HepG2 (cell line): ENCODE measurements at regions not wholly inside any gene's neighbourhood (a gene's known extent, or its start where the extent isn't known, plus 50 kb on each side); places are given as distances from the start of the nearest gene placed in this dataset.

Source experiments
- CEBPG ChIP-seq: IDR thresholded peaks from 2 replicates; pipeline ENCODE4 v1.6.1; 2016
- ELK4 ChIP-seq: sonication (generic); formaldehyde crosslinking; IDR thresholded peaks from 2 replicates; pipeline ENCODE4 v1.9.0; 2021; ENCODE audit warnings: missing genetic modification reagents, borderline replicate concordance

GRCh38 chr5:65098393-65098792 lies 329.7 kb downstream of the CWC27 start (continued):
- TF ChIP-seq ELK4 (no peak), CEBPG (CRISPR knock-in tag) (no peak)
- TF ChIP-seq, all 625 proteins: peak for 0
